HG02798 (cell line): ENCODE measurements at regions not wholly inside any gene's neighbourhood (a gene's known extent, or its start where the extent isn't known, plus 50 kb on each side); places are given as distances from the start of the nearest gene placed in this dataset.
"Not testable (repeated sequence)": the region's sequence is repeated elsewhere in the genome, so short reads cannot be mapped to it uniquely, and the experiment has no call there.

Experiments
- ATAC-seq: cut with Tn5 transposase; IDR thresholded peaks from one replicate; pipeline ENCODE4 v1.9.1; 2021; ENCODE audit warnings: mild to moderate bottlenecking; ENCODE audit not compliant: unreplicated experiment, poor library complexity

GRCh38 chr5:88622890-88623289 lies 260.1 kb downstream of the MEF2C start:
- not testable (repeated sequence) for ATAC-seq

GRCh38 chr5:88615767-88616166 lies 267.2 kb downstream of the MEF2C start:
- ATAC-seq: not testable (repeated sequence)

- ATAC-seq: no peak
These were observed 269.9 kb downstream of the MEF2C start for GRCh38 chr5:88613051-88613450.

DNA sequence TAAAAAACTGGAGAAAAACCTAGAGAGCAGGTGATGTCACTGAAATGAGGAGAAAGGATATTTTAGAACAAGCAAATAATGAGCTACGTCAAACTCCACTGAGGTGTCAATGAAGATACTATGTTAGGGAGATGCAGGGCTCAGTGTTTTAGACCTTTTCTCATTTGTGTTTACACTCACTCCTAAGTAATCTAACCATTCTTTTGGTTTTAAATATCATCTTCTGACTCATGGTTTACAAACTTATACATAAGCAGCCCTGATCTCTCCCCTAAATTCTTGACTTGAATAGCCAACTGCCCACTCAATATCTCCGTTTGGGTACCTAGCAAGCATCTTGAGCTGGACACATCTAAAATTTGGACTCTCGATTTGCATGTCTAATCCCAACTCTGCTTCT lies 272.4 kb downstream of the MEF2C start:
- ATAC-seq: no peak

DNA sequence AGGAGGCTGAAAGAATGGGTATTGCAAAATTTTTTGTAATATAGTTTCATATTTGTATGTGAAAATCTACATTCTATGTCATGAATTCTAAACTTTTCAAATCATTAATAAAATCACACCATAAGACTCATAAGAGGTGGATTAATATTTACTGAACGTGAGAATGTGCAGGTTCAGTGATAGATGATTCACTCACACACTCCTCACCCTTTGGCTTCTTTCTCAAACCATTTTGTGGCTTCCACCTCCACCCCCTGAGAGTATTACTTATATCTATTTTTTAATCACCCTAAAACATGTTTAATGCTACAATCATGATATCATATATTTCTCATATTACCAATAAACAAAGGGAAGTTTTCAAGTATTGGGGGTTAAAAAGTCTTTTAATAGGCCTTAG lies 275.5 kb downstream of the MEF2C start:
- no peak for ATAC-seq

DNA sequence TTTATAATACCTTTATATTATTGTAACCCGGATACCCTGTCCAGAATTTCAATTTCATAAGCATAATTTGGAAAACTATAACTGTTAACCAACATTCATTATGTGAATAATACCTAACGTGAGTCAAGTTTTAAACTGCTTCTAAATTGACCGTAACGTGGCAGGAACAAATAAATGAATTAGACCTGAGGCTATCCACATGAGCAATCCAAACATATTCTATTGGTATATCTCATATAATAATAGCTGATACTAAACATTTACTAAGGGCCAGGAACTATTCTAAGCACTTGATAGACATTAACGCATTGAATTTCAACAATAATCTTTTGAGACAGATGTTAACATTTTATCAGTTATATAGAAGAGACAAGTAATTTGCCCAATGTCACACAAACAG lies 276.4 kb downstream of the MEF2C start:
- no peak for ATAC-seq

DNA sequence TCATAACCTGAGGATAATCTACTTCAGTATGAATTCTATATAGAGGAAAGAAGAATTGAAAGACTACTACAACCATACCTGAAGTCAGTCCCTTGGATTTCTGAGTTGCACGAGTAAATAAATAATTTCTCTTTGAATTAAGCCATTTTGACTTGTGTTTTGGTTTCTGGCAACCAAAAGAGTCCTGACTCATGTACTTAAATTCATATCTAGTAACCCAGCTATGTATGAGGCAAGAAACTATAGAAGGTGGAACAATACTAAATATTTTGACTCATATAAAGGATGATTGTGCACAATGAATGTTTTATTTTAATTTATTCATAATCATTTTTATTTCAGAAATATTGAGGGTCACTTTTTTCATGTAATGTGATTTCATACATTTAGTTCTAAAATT lies 276.8 kb downstream of the MEF2C start:
- ATAC-seq: no peak

DNA sequence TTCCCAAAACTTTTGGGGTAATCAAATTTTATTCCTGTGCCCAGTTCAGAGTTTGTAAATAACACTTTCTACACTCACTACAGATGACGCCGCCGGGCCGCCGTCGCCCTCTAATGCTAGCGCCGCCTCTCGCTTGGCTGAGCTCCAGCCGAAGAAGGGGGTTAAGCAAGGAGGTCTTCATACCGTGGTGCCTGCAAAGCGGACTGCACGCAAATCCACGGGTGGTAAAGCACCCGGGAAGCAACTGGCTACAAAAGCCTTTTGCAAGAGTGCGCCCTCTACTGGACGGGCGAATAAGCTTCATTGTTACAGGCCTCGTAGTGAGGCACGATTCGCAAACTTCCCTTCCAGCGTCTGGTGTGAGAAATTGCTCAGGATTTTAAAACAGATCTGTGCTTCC lies 280.4 kb downstream of the MEF2C start:
- ATAC-seq: no peak

DNA sequence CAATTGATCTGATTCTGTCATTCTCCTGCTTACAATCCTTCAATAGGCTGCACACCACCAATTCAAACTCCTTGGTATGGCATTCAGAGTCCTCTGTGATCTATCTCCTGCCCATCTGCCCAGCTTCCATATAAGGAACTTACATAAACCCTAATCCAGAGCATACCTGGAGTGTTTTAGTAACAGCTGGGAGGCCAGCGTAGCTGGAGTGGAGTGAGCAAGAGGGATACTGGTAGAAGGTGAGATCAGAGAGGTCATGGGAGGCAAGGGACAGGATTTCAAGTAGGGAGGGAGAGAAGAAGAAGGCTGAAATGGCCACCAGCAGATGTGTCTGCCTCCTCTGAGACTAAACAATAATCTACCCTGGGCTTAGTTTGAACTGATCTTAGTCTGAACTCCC lies 288.5 kb downstream of the MEF2C start:
- ATAC-seq: no peak

GRCh38 chr5:88588609-88589008 lies 294.4 kb downstream of the MEF2C start:
- ATAC-seq: no peak

GRCh38 chr5:88583471-88583870 lies 299.5 kb downstream of the MEF2C start:
- ATAC-seq: no peak

DNA sequence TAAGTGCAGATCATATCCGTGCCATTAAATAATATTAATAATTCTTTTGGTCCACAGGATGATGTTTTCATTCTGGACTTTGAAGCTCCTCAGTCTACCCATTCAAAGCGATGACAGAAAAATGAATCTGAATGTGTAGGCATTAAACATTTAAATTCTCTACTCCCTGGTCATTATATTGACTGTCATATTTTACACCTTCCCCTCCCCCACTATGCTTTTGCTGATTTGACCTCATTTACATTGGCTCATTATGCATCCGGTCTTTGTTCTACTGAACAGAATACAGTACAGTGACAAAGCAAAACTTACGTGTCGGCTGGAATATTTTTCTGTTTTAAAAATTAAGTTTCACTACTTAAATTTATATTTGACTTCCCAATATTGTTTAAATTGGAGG lies 289.7 kb upstream of the TMEM161B start:
- ATAC-seq: no peak

GRCh38 chr5:88557881-88558280 lies 289.2 kb upstream of the TMEM161B start:
- ATAC-seq: no peak

DNA sequence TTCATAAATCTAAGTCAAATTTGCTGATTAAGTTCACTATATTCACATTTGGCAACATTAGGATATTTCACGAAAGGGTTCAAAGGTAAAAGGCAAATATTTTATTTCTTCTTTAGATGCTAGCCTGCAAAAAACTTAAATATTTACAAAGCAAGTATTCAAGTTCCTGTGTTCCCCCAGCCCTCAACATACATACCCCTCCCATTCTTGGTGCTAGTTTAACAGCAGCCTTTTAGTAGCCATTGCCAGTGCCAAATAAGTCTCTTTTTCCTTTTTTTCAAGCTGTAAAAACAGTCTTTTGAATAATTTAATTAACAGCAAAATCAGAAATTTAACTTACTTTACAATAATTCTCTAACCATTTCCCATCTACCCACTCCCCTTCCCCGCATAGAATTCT lies 288.5 kb upstream of the TMEM161B start:
- no peak for ATAC-seq

DNA sequence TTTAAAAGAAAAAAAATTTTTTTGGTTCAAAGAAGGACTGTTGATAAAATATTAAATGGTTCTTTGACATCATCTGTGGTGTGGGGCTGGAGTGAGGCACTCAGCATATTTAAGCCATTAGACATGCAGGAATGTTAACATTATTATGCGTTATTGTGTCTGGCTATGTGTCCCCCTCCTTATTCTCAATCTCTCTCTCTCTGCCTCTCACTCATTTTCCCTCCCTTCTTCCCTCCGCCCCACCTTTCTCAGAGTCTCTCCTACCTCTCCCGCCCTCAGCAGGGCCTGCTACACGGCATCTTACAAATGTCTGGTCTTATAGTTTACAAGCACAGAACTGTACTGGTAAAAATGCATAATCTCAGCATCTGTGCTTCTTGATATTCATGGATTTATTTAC lies 287.8 kb upstream of the TMEM161B start:
- ATAC-seq: no peak

GRCh38 chr5:88555674-88556073 lies 287.0 kb upstream of the TMEM161B start:
- no peak for ATAC-seq

DNA sequence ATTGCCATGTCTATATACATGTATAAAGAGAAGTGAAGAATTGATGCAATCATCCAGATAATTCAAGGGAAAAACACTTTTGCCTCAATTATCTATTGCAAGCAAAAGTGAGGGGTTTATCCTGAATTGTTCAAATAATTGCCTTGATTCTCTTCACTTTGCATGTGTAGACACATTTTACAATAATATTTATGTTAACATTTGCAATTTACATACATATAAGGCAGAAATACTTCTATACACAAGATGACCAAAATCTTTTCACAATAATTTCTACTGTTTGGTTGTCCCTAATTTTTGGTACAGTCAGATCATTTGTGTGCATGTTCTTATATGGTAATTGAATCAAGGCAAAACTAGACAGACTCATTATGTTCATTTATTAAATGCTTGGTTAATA lies 285.3 kb upstream of the TMEM161B start:
- no peak for ATAC-seq

GRCh38 chr5:88553136-88553875 lies 284.7 kb upstream of the TMEM161B start:
- ATAC-seq: no peak

GRCh38 chr5:88552426-88552825 lies 283.8 kb upstream of the TMEM161B start:
- ATAC-seq: no peak

DNA sequence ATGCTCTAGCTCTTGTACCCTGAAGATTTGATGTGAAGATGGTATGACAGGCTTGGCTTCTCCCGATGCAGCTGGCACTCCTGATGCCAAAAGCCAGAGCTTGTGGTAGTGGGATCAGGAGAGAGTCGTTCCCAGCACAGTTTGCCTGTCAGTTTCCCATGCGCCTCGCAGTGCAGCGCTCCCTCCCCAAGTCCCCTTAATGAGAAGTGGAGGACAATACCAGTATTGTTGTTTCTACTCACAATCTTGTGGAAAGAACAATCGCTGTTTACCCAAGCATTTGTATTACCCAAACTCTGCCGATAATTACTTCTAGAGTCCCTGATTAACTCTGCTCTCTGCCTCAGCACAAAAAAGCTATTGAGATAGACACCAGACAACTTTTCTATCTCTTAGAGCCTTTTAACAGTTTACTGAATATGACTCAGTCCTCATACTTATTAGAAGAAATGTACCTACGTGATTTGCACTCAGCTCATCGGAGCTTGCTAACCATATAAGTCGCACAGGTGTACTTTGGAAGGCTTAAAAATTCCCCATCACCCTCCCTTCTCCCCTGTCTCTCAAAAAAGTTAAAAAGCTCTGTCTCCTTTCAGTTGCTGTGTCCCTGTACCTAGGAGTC lies 283.2 kb upstream of the TMEM161B start:
- ATAC-seq: no peak

DNA sequence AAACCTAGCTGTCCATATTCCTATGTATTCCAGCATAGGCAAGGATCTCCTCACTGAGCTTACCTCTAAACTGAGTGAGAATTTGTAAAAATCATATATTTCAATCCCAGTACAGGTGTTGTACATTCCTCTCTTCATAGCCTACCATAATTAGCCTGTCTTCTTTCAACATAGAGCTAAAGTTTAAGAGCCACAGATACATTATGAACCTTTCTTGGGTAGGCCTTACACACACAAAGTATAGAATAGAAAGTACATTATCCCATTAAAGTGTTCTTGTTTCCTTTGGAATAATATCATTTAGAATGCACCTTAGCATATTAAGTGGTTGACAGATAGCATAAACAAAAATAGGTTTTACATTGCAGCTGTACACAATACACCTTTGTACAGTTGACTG lies 282.1 kb upstream of the TMEM161B start:
- ATAC-seq: no peak

- no peak for ATAC-seq
These were observed 279.6 kb upstream of the TMEM161B start for GRCh38 chr5:88548136-88548805.
